GM19023 (cell line): ENCODE measurements at regions not wholly inside any gene's neighbourhood (a gene's known extent, or its start where the extent isn't known, plus 50 kb on each side); places are given as distances from the start of the nearest gene placed in this dataset.

Experiments
- ATAC-seq: cut with Tn5 transposase; IDR thresholded peaks from one replicate; pipeline ENCODE4 v1.9.1; 2021; ENCODE audit warnings: mild to moderate bottlenecking, moderate library complexity; ENCODE audit not compliant: unreplicated experiment

- no peak for ATAC-seq
These were observed 357.7 kb downstream of the ETNK1 start for GRCh38 chr12:22982635-22983034.

GRCh38 chr12:22986997-22987396, 362.0 kb downstream of the ETNK1 start:
- ATAC-seq = no peak

- ATAC-seq = no peak
These were observed 365.5 kb downstream of the ETNK1 start for GRCh38 chr12:22990501-22990900.

DNA sequence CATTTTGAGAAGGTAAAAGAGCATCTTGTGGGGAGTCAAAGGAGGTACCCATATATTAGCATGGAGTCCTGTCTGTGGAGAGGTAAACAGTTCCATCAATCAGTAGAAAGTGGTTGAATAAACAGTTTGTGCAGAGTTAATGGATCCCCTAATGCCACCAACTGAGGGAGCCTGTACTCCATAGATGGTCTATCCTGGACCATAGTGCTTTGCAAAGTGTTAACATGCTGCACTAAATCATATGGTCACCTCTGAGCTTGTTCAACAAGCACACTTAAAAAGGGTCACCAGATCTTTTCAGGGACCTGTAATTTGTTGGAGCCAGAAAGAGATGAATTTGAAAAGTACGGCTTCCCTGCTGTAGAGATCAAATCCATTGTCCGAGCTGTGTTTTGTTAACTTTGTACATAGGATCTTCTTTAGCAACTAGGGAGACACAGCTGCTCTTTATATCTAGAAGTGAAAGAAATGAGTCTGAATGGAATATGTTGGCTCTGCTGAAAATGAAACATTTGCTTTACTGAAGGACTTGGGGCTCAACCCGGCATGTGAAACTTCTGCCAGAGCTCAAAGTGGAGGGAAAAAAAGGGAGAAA, 366.4 kb downstream of the ETNK1 start:
- ATAC-seq = no peak

- no peak for ATAC-seq
These were observed 368.8 kb downstream of the ETNK1 start for GRCh38 chr12:22993609-22994315.

- no peak for ATAC-seq
These were observed 369.3 kb downstream of the ETNK1 start for GRCh38 chr12:22994316-22994675.

- ATAC-seq = no peak
These were observed 376.5 kb downstream of the ETNK1 start for GRCh38 chr12:23001487-23001886.

DNA sequence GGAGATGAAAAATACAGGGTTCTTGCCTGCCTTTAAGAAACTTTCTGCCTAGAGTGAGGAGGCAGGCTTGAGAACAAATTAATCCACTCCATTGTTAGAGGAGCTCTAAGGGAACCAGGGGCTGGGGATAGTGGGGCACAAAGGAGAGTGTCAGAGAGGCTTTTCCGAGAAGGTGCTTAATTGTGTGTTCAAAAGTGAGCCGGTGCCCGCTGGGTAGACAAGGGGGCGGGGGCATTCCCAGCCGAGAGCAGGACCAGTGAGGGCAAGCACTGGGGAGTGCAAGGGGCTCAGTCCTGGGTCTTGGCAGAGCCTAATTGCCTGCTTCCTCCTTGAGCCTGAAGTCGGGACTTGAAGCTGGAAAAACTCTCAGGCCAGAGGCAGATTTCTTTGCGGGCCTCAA, 377.4 kb downstream of the ETNK1 start:
- ATAC-seq = no peak

- no peak for ATAC-seq
These were observed 379.6 kb downstream of the ETNK1 start for GRCh38 chr12:23004473-23005020.

GRCh38 chr12:23005387-23005786, 380.4 kb downstream of the ETNK1 start:
- no peak for ATAC-seq

DNA sequence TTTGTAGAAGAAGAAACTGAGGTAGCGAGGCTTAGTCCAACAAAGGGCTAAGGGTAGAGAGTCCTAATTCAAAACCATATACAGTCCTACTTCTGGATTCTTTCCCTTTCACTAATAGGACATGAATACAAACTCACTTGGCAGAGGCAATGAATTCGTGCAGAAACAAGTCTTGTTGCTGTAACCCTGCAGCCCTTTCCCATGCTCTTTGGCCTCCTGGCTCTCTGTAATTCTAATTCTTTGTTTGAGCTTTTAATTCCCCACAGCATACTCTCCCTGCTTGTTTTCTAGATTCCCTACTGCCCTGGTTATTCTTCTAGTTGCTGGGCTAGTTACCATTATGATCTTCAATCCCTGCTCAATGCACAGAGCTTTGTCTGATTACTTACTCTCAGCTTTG, 381.4 kb downstream of the ETNK1 start:
- no peak for ATAC-seq

DNA sequence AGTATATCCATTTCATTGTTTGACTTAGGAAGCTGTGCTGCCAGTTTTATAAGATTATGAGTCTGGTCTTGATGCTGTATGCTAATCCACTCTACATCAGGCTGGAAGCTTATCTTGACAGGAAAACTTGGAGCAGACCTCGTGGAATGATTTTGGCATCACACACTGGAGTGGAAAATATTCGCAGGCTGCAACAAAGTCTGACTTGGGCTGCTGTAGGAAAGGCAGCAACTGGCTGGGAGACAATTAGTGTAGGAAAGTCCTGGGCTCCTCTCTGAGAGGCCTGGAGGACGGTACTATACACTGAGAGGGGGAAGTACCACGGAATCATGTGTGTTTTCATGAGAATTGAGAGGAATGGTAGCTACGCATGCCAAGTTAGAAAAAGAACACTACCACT, 383.7 kb downstream of the ETNK1 start:
- no peak for ATAC-seq

- no peak for ATAC-seq
These were observed 389.8 kb downstream of the ETNK1 start for GRCh38 chr12:23014749-23015148.

GRCh38 chr12:23025372-23026016, 400.5 kb downstream of the ETNK1 start:
- no peak for ATAC-seq

GRCh38 chr12:23028158-23028802, 403.3 kb downstream of the ETNK1 start:
- ATAC-seq = no peak

DNA sequence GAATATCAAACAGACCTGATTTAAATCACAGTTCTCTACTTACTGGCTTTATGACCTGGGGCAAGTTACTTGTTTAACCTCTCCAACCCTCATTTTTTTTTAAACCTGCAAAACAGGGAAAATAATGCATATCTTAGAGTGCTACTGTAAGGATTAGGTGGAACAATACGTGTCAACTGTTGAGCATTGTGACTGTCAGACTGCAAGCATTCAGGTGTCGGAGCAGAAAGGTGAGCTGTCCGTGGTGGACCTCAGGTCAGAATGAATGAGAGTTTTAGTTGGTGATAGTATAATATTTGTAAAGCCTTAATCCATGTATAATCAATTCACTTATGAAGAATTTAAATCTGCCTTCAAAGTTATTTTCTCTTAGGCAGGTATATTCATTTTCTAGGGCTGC, 404.2 kb downstream of the ETNK1 start:
- ATAC-seq = no peak

- ATAC-seq = no peak
These were observed 414.9 kb downstream of the ETNK1 start for GRCh38 chr12:23039834-23040233.

DNA sequence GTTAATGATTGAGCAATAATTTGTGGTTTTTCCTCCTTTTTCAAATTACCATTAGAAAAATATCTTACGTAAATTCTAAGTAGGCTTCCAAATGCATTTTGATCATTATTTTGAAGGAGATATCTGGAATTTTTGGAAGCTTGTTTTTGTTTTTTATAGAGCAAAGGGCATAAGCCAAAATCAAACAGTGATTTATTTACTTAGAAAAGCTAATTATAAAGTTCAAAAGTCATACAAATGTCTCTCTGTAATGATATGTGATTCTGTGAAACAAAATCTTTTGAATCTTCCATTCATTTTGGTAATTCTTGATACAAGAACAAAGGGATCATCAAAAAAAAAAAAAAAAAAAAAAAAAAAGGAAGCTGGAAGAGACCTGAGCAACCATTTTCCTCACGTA, 416.8 kb downstream of the ETNK1 start:
- ATAC-seq = no peak

DNA sequence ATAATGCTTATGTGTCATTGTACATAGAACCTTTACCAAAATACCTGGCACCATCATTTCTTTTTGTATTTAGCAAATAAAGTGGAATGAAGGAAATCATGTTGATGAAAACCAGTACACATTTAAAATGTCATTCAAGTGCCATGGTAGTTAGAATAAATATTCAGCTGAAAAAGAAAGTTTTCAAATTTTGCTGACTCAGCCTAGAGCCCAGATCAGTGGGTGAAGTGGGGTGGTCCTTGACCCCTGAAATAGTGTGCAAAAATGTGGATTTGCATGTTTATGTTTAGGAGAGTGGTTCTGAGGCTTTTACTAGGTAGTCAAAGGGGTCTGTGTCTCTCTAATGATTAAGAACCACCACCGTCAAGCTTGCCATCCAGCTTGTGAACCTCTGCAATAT, 418.7 kb downstream of the ETNK1 start:
- no peak for ATAC-seq

DNA sequence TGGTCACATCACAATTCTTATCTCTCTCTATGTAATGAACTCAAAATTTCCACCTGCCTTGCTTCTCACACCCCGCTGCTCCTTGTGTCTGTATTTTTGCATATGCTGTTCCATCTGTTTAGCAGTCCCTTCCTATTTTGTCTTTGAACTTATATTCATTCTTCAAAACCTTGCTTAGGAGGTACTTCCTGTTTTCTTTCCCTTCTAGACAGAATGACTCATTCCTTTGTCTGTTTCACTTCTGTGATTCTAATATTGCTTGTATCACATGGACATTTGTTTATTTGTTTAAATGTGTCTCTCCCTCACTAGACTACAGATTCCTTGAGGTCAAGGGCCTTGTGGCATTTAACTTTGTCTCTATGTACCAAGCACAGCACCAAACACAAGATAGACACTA, 424.2 kb downstream of the ETNK1 start:
- no peak for ATAC-seq

- no peak for ATAC-seq
These were observed 430.0 kb downstream of the ETNK1 start for GRCh38 chr12:23055004-23055403.

GRCh38 chr12:23057571-23057970, 432.6 kb downstream of the ETNK1 start:
- ATAC-seq = no peak
